CD4-positive, alpha-beta memory T cell (primary cell): ENCODE measurements at regions not wholly inside any gene's neighbourhood (a gene's known extent, or its start where the extent isn't known, plus 50 kb on each side); places are given as distances from the start of the nearest gene placed in this dataset.
A peak's percentile ranks its signal among the peaks of the same experiment; 100 is the strongest.

Experiments
- CTCF ChIA-PET: fragments of 350-600 bp; sonication (Branson Sonifier 250); formaldehyde crosslinking; loops from one replicate; lab custom pipeline; 2021; ENCODE audit warnings: inconsistent platforms; ENCODE audit not compliant: partially characterized antibody; lab: Charles Lee
- POLR2A ChIA-PET: fragments of 350-600 bp; sonication (Branson Sonifier 250); formaldehyde crosslinking; loops from one replicate; lab custom pipeline; 2021; ENCODE audit not compliant: partially characterized antibody; lab: Charles Lee
- DNase-seq, 5 donors: peaks; one replicate each; pipeline versions ENCODE4 v3.0.0 to v3.0.0-alpha.2; 2020 to 2022; ENCODE audit warnings: mixed read lengths in 1 of 5
- H3K27ac ChIP-seq: one replicate; pipeline ENCODE4 v1.7.0; 2013; ENCODE audit warnings: low read depth, low read length
- H3K27me3 ChIP-seq: 2 replicates; pipeline ENCODE4 v1.7.0; 2013; ENCODE audit warnings: mild to moderate bottlenecking, low read length, moderate library complexity; ENCODE audit not compliant: insufficient read depth
- H3K36me3 ChIP-seq: 2 replicates; pipeline ENCODE4 v1.7.0; 2013; ENCODE audit warnings: mild to moderate bottlenecking, low read length, moderate library complexity; ENCODE audit not compliant: insufficient read depth
- H3K4me1 ChIP-seq: 2 replicates; pipeline ENCODE4 v1.7.0; 2013; ENCODE audit warnings: mild to moderate bottlenecking, low read length, moderate library complexity; ENCODE audit not compliant: insufficient read depth
- H3K4me3 ChIP-seq, 2 donors: one replicate each; pipeline ENCODE4 v1.7.0; 2013; ENCODE audit warnings: low read length in 2 of 2, mild to moderate bottlenecking in 1 of 2
- H3K9me3 ChIP-seq, 2 donors: one replicate each; pipeline ENCODE4 v1.7.0; 2013; ENCODE audit warnings: low read length in 2 of 2, control low read depth in 1 of 2; ENCODE audit not compliant: control insufficient read depth in 1 of 2
- H3K27ac Mint-ChIP-seq, 7 donors: one replicate each; pipeline ENCODE4 v1.8.0; 2020 to 2021; ENCODE audit warnings: mixed read lengths in 7 of 7, mild to moderate bottlenecking in 6 of 7, inconsistent platforms in 3 of 7, moderate library complexity in 3 of 7
- H3K27me3 Mint-ChIP-seq, 2 donors: one replicate each; pipeline ENCODE4 v1.8.0; 2020 to 2021; ENCODE audit warnings: mixed read lengths in 2 of 2
- H3K36me3 Mint-ChIP-seq, 2 donors: one replicate each; pipeline ENCODE4 v1.8.0; 2020 to 2021; ENCODE audit warnings: mixed read lengths in 2 of 2, inconsistent platforms in 1 of 2, mild to moderate bottlenecking in 1 of 2
- H3K4me1 Mint-ChIP-seq, 4 donors: one replicate each; pipeline ENCODE4 v1.8.0; 2020 to 2021; ENCODE audit warnings: mixed read lengths in 4 of 4, mild to moderate bottlenecking in 1 of 4
- H3K4me3 Mint-ChIP-seq, 8 donors: one replicate each; pipeline ENCODE4 v1.8.0; 2020 to 2021; ENCODE audit warnings: mixed read lengths in 8 of 8, mild to moderate bottlenecking in 7 of 8, moderate library complexity in 6 of 8, inconsistent platforms in 3 of 8
- H3K9me3 Mint-ChIP-seq, 8 donors: one replicate each; pipeline ENCODE4 v1.8.0; 2020 to 2021; ENCODE audit warnings: mixed read lengths in 8 of 8, mild to moderate bottlenecking in 5 of 8, inconsistent platforms in 3 of 8, moderate library complexity in 1 of 8
- intact Hi-C: fragments of 100-400 bp; cut with micrococcal nuclease; formaldehyde crosslinking; loops from one replicate; pipeline ENCODE4 v1.15.1; 2023

- DNase-seq = no peak
- Histone ChIP-seq H3K36me3 (no peaks in the 10 kb centered on the region), H3K9me3 (no peaks in the 10 kb centered on the region), H3K27me3 (no peaks in the 10 kb centered on the region), H3K27ac (no peak overlapping the region), H3K4me3 (no peak overlapping the region), H3K4me1 (peaks cover 21% of the 10 kb centered on the region)
- ChIA-PET CTCF (interaction anchor here (0.7 to 1.2 kb wide), 5 partner anchors 10 to 113 kb away, joined by 3 to 8 read pairs (median 3); no protein-coding TSS in a partner anchor), POLR2A (interaction anchor here (0.6 kb wide), 1 partner anchor 8 kb away, joined by 4 read pairs; no protein-coding TSS in a partner anchor)
- Mint-ChIP-seq H3K9me3 (peaks cover 0 to 3% (median 0%) of the 10 kb centered on the region in 8 donors), H3K36me3 (no peaks in the 10 kb centered on the region), H3K4me1 (peaks cover 14 to 34% (median 22%) of the 10 kb centered on the region in 4 donors), H3K27ac (no peak overlapping the region), H3K27me3 (peaks cover 1% of the 10 kb centered on the region in 2 donors), H3K4me3 (no peak overlapping the region)
- intact Hi-C loops = no loop called here
Observed at GRCh38 chr5:159430361-159431012, 100.2 kb upstream of the IL12B start.

- H3K4me1 Mint-ChIP-seq = peaks cover 0 to 3% (median under 1%) of the 10 kb centered on the region in 4 donors
- ChIA-PET CTCF (interaction anchor here (0.7 to 1.7 kb wide), 2 partner anchors 9 to 552 kb away, joined by 3 to 5 read pairs; no protein-coding TSS in a partner anchor), POLR2A (interaction anchor here (0.6 kb wide), 1 partner anchor 280 kb away, joined by 3 read pairs; no protein-coding TSS in a partner anchor)
- H3K4me1 ChIP-seq = no peaks in the 10 kb centered on the region
- no peak overlapping the region for H3K4me3 Mint-ChIP-seq
- no peak for DNase-seq
- intact Hi-C loops = no loop called here
- H3K27me3 Mint-ChIP-seq = peaks cover 1% of the 10 kb centered on the region in 2 donors
- no peaks in the 10 kb centered on the region for H3K36me3 ChIP-seq
- H3K36me3 Mint-ChIP-seq = no peaks in the 10 kb centered on the region
- no peak overlapping the region for H3K27ac ChIP-seq
- no peaks in the 10 kb centered on the region for H3K9me3 ChIP-seq
- H3K27me3 ChIP-seq = no peaks in the 10 kb centered on the region
- no peak overlapping the region for H3K4me3 ChIP-seq
- H3K9me3 Mint-ChIP-seq = no peaks in the 10 kb centered on the region
- no peak overlapping the region for H3K27ac Mint-ChIP-seq
Observed at GRCh38 chr5:159435855-159436254, 105.6 kb upstream of the IL12B start.

- Histone ChIP-seq H3K9me3 (no peaks in the 10 kb centered on the region), H3K4me1 (no peaks in the 10 kb centered on the region), H3K36me3 (no peaks in the 10 kb centered on the region), H3K27me3 (no peaks in the 10 kb centered on the region), H3K27ac (no peak overlapping the region), H3K4me3 (no peak overlapping the region)
- Mint-ChIP-seq H3K36me3 (no peaks in the 10 kb centered on the region), H3K27ac (no peak overlapping the region), H3K4me3 (no peak overlapping the region), H3K27me3 (peaks cover 0 to 1% of the 10 kb centered on the region in 2 donors), H3K4me1 (peaks cover 0 to 3% (median under 1%) of the 10 kb centered on the region in 4 donors), H3K9me3 (no peaks in the 10 kb centered on the region)
- CTCF ChIA-PET = no interaction called here
- no peak for DNase-seq
- POLR2A ChIA-PET = no interaction called here
- intact Hi-C loops = no loop called here
Observed at GRCh38 chr5:159438092-159438491, 107.8 kb upstream of the IL12B start.

DNA sequence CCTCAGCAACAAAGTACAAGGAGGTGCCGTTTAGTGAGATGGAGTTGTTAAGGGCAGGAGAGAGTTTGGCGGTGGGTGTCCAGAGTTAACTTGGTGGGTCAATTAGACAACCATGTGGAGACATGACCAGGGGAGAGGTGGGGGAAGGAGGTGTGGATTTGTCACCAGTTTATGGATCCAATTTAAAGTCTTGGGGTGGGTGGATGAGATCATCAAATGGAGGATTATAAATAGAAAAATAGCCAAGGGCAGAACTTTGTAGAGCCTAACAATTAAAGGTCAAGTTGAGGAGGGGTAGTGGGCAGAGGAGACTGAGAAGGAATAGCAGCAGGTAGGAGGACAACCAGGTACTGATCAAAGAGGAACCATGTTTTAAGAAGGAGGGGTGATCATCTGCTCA lies 108.7 kb upstream of the IL12B start:
- Mint-ChIP-seq H3K4me1 (peaks cover 0 to 3% (median under 1%) of the 10 kb centered on the region in 4 donors), H3K27me3 (peaks cover 0 to 1% of the 10 kb centered on the region in 2 donors), H3K36me3 (no peaks in the 10 kb centered on the region), H3K9me3 (no peaks in the 10 kb centered on the region), H3K27ac (peak overlapping the region in 1 of 7 donors; percentile 15), H3K4me3 (no peak overlapping the region)
- ChIA-PET POLR2A (no interaction called here), CTCF (no interaction called here)
- Histone ChIP-seq H3K27me3 (no peaks in the 10 kb centered on the region), H3K4me1 (no peaks in the 10 kb centered on the region), H3K4me3 (no peak overlapping the region), H3K27ac (no peak overlapping the region), H3K9me3 (no peaks in the 10 kb centered on the region), H3K36me3 (no peaks in the 10 kb centered on the region)
- intact Hi-C loops = no loop called here
- DNase-seq = no peak

DNA sequence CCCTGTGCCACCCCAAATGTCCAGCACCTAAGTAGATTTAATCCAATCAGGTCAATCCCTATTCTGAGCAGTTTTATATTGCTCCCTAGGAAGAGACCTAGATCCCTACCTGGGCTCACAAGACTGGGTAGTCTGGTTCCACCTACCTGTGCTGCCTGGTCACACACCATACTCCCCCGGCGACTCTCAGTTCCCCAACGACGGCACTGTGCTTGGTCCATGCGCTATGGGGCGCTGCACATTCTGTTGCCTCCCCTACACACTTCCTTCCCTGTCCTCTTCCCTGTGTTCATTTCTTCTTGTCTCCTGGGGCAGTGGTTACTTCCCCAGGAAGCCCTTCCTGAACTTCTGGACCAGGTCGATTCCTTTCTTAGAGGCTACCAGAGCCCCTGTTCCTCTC lies 109.9 kb upstream of the IL12B start:
- Mint-ChIP-seq H3K27ac (peak overlapping the region in 1 of 7 donors; percentile 60), H3K4me3 (no peak overlapping the region), H3K36me3 (no peaks in the 10 kb centered on the region), H3K27me3 (peaks cover 0 to 1% of the 10 kb centered on the region in 2 donors), H3K9me3 (no peaks in the 10 kb centered on the region), H3K4me1 (peaks cover 0 to 6% (median 5%) of the 10 kb centered on the region in 4 donors)
- Histone ChIP-seq H3K4me1 (no peaks in the 10 kb centered on the region), H3K4me3 (no peak overlapping the region), H3K36me3 (no peaks in the 10 kb centered on the region), H3K27ac (no peak overlapping the region), H3K9me3 (no peaks in the 10 kb centered on the region), H3K27me3 (no peaks in the 10 kb centered on the region)
- intact Hi-C loops = loop anchor here (5.0 kb wide), 1 partner anchor 283 kb away; no protein-coding TSS in a partner anchor
- no peak for DNase-seq
- POLR2A ChIA-PET = no interaction called here
- CTCF ChIA-PET = interaction anchor here (10.8 kb wide), 1 partner anchor 546 kb away, joined by 135 read pairs; no protein-coding TSS in a partner anchor

- Mint-ChIP-seq H3K27me3 (peaks cover 0 to 1% of the 10 kb centered on the region in 2 donors), H3K4me1 (peaks cover 0 to 6% (median 5%) of the 10 kb centered on the region in 4 donors), H3K36me3 (no peaks in the 10 kb centered on the region), H3K27ac (no peak overlapping the region), H3K4me3 (no peak overlapping the region), H3K9me3 (no peaks in the 10 kb centered on the region)
- CTCF ChIA-PET = interaction anchor here (0.6 to 10.8 kb wide), 4 partner anchors 11 to 545 kb away, joined by 3 to 135 read pairs (median 6); no protein-coding TSS in a partner anchor
- intact Hi-C loops = loop anchor here (5.0 kb wide), 1 partner anchor 284 kb away; no protein-coding TSS in a partner anchor
- Histone ChIP-seq H3K27ac (no peak overlapping the region), H3K4me3 (no peak overlapping the region), H3K4me1 (no peaks in the 10 kb centered on the region), H3K36me3 (no peaks in the 10 kb centered on the region), H3K27me3 (no peaks in the 10 kb centered on the region), H3K9me3 (no peaks in the 10 kb centered on the region)
- POLR2A ChIA-PET = no interaction called here
- DNase-seq = no peak
Observed at GRCh38 chr5:159440968-159441367, 110.7 kb upstream of the IL12B start.

DNA sequence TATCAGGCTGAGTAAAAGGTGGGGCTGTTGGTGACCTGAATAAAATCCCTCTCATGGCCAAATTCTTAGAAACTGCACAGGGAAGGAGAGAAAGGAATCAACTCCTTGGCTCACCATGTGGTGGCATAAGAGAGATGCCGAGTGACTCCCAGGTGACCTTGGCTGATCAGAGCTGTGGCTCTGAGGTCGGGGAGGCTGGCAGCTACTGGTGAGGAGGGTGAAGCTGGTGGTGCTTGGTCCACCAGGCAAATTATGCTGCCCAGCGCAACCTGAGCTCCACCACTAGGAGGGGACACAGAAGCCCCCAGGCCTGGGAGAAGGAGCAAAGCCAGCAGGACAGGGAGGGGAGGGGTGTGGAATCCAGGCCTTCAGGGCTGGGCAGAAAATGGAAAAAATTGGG lies 111.2 kb upstream of the IL12B start:
- no peaks in the 10 kb centered on the region for H3K9me3 Mint-ChIP-seq
- ChIA-PET CTCF (interaction anchor here (0.6 to 10.8 kb wide), 6 partner anchors 11 to 545 kb away, joined by 3 to 135 read pairs (median 4); no protein-coding TSS in a partner anchor), POLR2A (no interaction called here)
- H3K36me3 Mint-ChIP-seq = no peaks in the 10 kb centered on the region
- Histone ChIP-seq H3K4me3 (no peak overlapping the region), H3K4me1 (no peaks in the 10 kb centered on the region), H3K9me3 (no peaks in the 10 kb centered on the region), H3K27me3 (no peaks in the 10 kb centered on the region), H3K27ac (no peak overlapping the region), H3K36me3 (no peaks in the 10 kb centered on the region)
- intact Hi-C loops = loop anchor here (5.0 kb wide), 1 partner anchor 284 kb away; no protein-coding TSS in a partner anchor
- DNase-seq = no peak
- H3K4me1 Mint-ChIP-seq = peaks cover 0 to 6% (median 5%) of the 10 kb centered on the region in 4 donors
- peaks cover 0 to 1% of the 10 kb centered on the region in 2 donors for H3K27me3 Mint-ChIP-seq
- H3K4me3 Mint-ChIP-seq = no peak overlapping the region
- no peak overlapping the region for H3K27ac Mint-ChIP-seq
